Naive thymus-derived CD4-positive, alpha-beta T cell (primary cell): ENCODE measurements at regions not wholly inside any gene's neighbourhood (a gene's known extent, or its start where the extent isn't known, plus 50 kb on each side); places are given as distances from the start of the nearest gene placed in this dataset.

Experiments
- ATAC-seq: fragments of 150-1000 bp; cut with Tn5 transposase; 2 replicates; pipeline ENCODE4 v1.10.0; 2021; ENCODE audit warnings: mild to moderate bottlenecking, moderate library complexity
- CTCF ChIA-PET: fragments of 350-600 bp; sonication (Branson Sonifier 250); formaldehyde crosslinking; loops from one replicate; lab custom pipeline; 2021; ENCODE audit warnings: antibody characterized with exemption; lab: Charles Lee
- POLR2A ChIA-PET: fragments of 350-600 bp; sonication (Branson Sonifier 250); formaldehyde crosslinking; loops from one replicate; lab custom pipeline; 2021; ENCODE audit warnings: antibody characterized with exemption, inconsistent platforms; lab: Charles Lee
- DNase-seq, 9 donors: peaks; one replicate each; pipeline versions ENCODE4 v3.0.0 to v3.0.0-alpha.2; 2020 to 2022; ENCODE audit warnings: mixed read lengths in 1 of 9
- H3K27ac ChIP-seq: one replicate; pipeline ENCODE4 v1.7.0; 2013; ENCODE audit warnings: mild to moderate bottlenecking, low read depth, low read length, moderate library complexity
- H3K27me3 ChIP-seq, 2 donors: one replicate each; pipeline ENCODE4 v1.7.0; 2013; ENCODE audit warnings: low read length in 2 of 2, mild to moderate bottlenecking in 2 of 2, moderate library complexity in 2 of 2; ENCODE audit not compliant: control insufficient read depth in 2 of 2, insufficient read depth in 2 of 2
- H3K36me3 ChIP-seq, 3 experiments: 1 replicate in 2 of 3; 2 replicates in 1 of 3; pipeline ENCODE4 v1.7.0; 2013; ENCODE audit warnings: low read length in 3 of 3, mild to moderate bottlenecking in 3 of 3, moderate library complexity in 1 of 3; ENCODE audit not compliant: insufficient read depth in 3 of 3, control insufficient read depth in 2 of 3
- H3K4me1 ChIP-seq, 2 donors: one replicate each; pipeline ENCODE4 v1.7.0; 2013; ENCODE audit warnings: low read length in 2 of 2, mild to moderate bottlenecking in 2 of 2, moderate library complexity in 1 of 2; ENCODE audit not compliant: control insufficient read depth in 2 of 2, insufficient read depth in 2 of 2
- H3K4me3 ChIP-seq: 2 replicates; pipeline ENCODE4 v1.7.0; 2013; ENCODE audit warnings: mild to moderate bottlenecking, low read length
- H3K9me3 ChIP-seq, 3 experiments: 1 replicate in 2 of 3; 2 replicates in 1 of 3; pipeline ENCODE4 v1.7.0; 2013; ENCODE audit warnings: low read length in 3 of 3; ENCODE audit not compliant: control insufficient read depth in 2 of 3
- H3K27ac Mint-ChIP-seq, 9 donors: one replicate each; pipeline ENCODE4 v1.8.0; 2020 to 2022; ENCODE audit warnings: mixed read lengths in 9 of 9, mild to moderate bottlenecking in 8 of 9, moderate library complexity in 5 of 9, inconsistent platforms in 2 of 9
- H3K27me3 Mint-ChIP-seq, 5 donors: one replicate each; pipeline ENCODE4 v1.8.0; 2021 to 2022; ENCODE audit warnings: mixed read lengths in 5 of 5, mild to moderate bottlenecking in 1 of 5
- H3K36me3 Mint-ChIP-seq, 5 donors: one replicate each; pipeline ENCODE4 v1.8.0; 2020 to 2022; ENCODE audit warnings: mixed read lengths in 5 of 5, mild to moderate bottlenecking in 3 of 5, inconsistent platforms in 1 of 5
- H3K4me1 Mint-ChIP-seq, 7 donors: one replicate each; pipeline ENCODE4 v1.8.0; 2020 to 2022; ENCODE audit warnings: mixed read lengths in 7 of 7, mild to moderate bottlenecking in 3 of 7, inconsistent platforms in 1 of 7
- H3K4me3 Mint-ChIP-seq, 10 donors: one replicate each; pipeline ENCODE4 v1.8.0; 2020 to 2022; ENCODE audit warnings: mild to moderate bottlenecking in 10 of 10, mixed read lengths in 10 of 10, moderate library complexity in 6 of 10, inconsistent platforms in 2 of 10
- H3K9me3 Mint-ChIP-seq, 11 donors: one replicate each; pipeline ENCODE4 v1.8.0; 2020 to 2022; ENCODE audit warnings: mixed read lengths in 11 of 11, mild to moderate bottlenecking in 4 of 11, inconsistent platforms in 1 of 11, moderate library complexity in 1 of 11
- intact Hi-C, 2 donors: fragments of 100-400 bp; cut with micrococcal nuclease; formaldehyde crosslinking; loops; one replicate each; pipeline ENCODE4 v1.15.1; 2023

- ChIA-PET POLR2A (no interaction called here), CTCF (no interaction called here)
- H3K27me3 Mint-ChIP-seq, result no peaks in the 10 kb centered on the region
- peaks cover 0 to 28% (median 2%) of the 10 kb centered on the region in 11 donors for H3K9me3 Mint-ChIP-seq
- H3K4me3 ChIP-seq, result no peak overlapping the region
- H3K36me3 ChIP-seq, result no peaks in the 10 kb centered on the region
- H3K4me1 ChIP-seq, result no peaks in the 10 kb centered on the region
- no peaks in the 10 kb centered on the region for H3K36me3 Mint-ChIP-seq
- H3K9me3 ChIP-seq, result no peaks in the 10 kb centered on the region
- DNase-seq, result no peak
- no peak overlapping the region for H3K27ac Mint-ChIP-seq
- no peak overlapping the region for H3K27ac ChIP-seq
- no peak overlapping the region for H3K4me3 Mint-ChIP-seq
- intact Hi-C loops, result no loop called here
- H3K4me1 Mint-ChIP-seq, result peaks cover 0 to 1% (median 0%) of the 10 kb centered on the region in 7 donors
- no peaks in the 10 kb centered on the region for H3K27me3 ChIP-seq
- ATAC-seq, result no peak
These were observed 1405.9 kb upstream of the ALCAM start for GRCh38 chr3:103960819-103961218.

GRCh38 chr3:103963599-103963998, 1403.1 kb upstream of the ALCAM start:
- Histone ChIP-seq H3K4me1 (no peaks in the 10 kb centered on the region), H3K27ac (no peak overlapping the region), H3K27me3 (no peaks in the 10 kb centered on the region), H3K36me3 (no peaks in the 10 kb centered on the region), H3K4me3 (no peak overlapping the region), H3K9me3 (no peaks in the 10 kb centered on the region)
- Mint-ChIP-seq H3K27ac (peak overlapping the region in 1 of 9 donors; percentile 25), H3K4me3 (no peak overlapping the region), H3K9me3 (peaks cover 0 to 20% (median 2%) of the 10 kb centered on the region in 11 donors), H3K27me3 (no peaks in the 10 kb centered on the region), H3K4me1 (peaks cover 0 to 1% (median 0%) of the 10 kb centered on the region in 7 donors), H3K36me3 (no peaks in the 10 kb centered on the region)
- POLR2A ChIA-PET, result no interaction called here
- ATAC-seq (no peak), DNase-seq (no peak)
- intact Hi-C loops, result no loop called here
- CTCF ChIA-PET, result no interaction called here

GRCh38 chr3:103965764-103966163, 1400.9 kb upstream of the ALCAM start:
- Histone ChIP-seq H3K9me3 (no peaks in the 10 kb centered on the region), H3K27me3 (no peaks in the 10 kb centered on the region), H3K27ac (no peak overlapping the region), H3K4me1 (no peaks in the 10 kb centered on the region), H3K36me3 (no peaks in the 10 kb centered on the region), H3K4me3 (no peak overlapping the region)
- intact Hi-C loops, result no loop called here
- ATAC-seq (no peak), DNase-seq (no peak)
- H3K27ac Mint-ChIP-seq, result no peak overlapping the region
- H3K36me3 Mint-ChIP-seq, result no peaks in the 10 kb centered on the region
- ChIA-PET CTCF (no interaction called here), POLR2A (no interaction called here)
- H3K27me3 Mint-ChIP-seq, result no peaks in the 10 kb centered on the region
- peaks cover 0 to 1% (median 0%) of the 10 kb centered on the region in 7 donors for H3K4me1 Mint-ChIP-seq
- H3K9me3 Mint-ChIP-seq, result peaks cover 0 to 20% (median 0%) of the 10 kb centered on the region in 11 donors
- H3K4me3 Mint-ChIP-seq, result no peak overlapping the region

GRCh38 chr3:103966749-103967148, 1400.0 kb upstream of the ALCAM start:
- no peak overlapping the region for H3K4me3 Mint-ChIP-seq
- no peak for DNase-seq

GRCh38 chr3:103968131-103968530, 1398.6 kb upstream of the ALCAM start:
- Mint-ChIP-seq H3K27me3 (no peaks in the 10 kb centered on the region), H3K36me3 (no peaks in the 10 kb centered on the region), H3K4me3 (no peak overlapping the region), H3K9me3 (peaks cover 0 to 14% (median 0%) of the 10 kb centered on the region in 11 donors), H3K4me1 (peaks cover 0 to 1% (median 0%) of the 10 kb centered on the region in 7 donors), H3K27ac (no peak overlapping the region)
- ChIA-PET CTCF (no interaction called here), POLR2A (no interaction called here)
- Histone ChIP-seq H3K27ac (no peak overlapping the region), H3K4me1 (no peaks in the 10 kb centered on the region), H3K9me3 (no peaks in the 10 kb centered on the region), H3K36me3 (no peaks in the 10 kb centered on the region), H3K27me3 (no peaks in the 10 kb centered on the region), H3K4me3 (no peak overlapping the region)
- DNase-seq (no peak), ATAC-seq (no peak)
- intact Hi-C loops, result no loop called here

More at GRCh38 chr3:103966749-103967148, 1400.0 kb upstream of the ALCAM start:
- H3K36me3 ChIP-seq, result no peaks in the 10 kb centered on the region
- H3K4me1 ChIP-seq, result no peaks in the 10 kb centered on the region
- H3K9me3 ChIP-seq, result no peaks in the 10 kb centered on the region
- H3K4me3 ChIP-seq, result no peak overlapping the region
- no peak for ATAC-seq
- intact Hi-C loops, result no loop called here
- ChIA-PET CTCF (no interaction called here), POLR2A (no interaction called here)
- Mint-ChIP-seq H3K4me1 (peaks cover 0 to 1% (median 0%) of the 10 kb centered on the region in 7 donors), H3K9me3 (peaks cover 0 to 20% (median 0%) of the 10 kb centered on the region in 11 donors), H3K36me3 (no peaks in the 10 kb centered on the region), H3K27me3 (no peaks in the 10 kb centered on the region), H3K27ac (no peak overlapping the region)
- H3K27ac ChIP-seq, result no peak overlapping the region
- no peaks in the 10 kb centered on the region for H3K27me3 ChIP-seq

- Histone ChIP-seq H3K36me3 (no peaks in the 10 kb centered on the region), H3K9me3 (no peaks in the 10 kb centered on the region), H3K4me1 (no peaks in the 10 kb centered on the region), H3K27me3 (no peaks in the 10 kb centered on the region), H3K27ac (no peak overlapping the region), H3K4me3 (no peak overlapping the region)
- intact Hi-C loops, result no loop called here
- no peak overlapping the region for H3K27ac Mint-ChIP-seq
- ATAC-seq, result no peak
- no peaks in the 10 kb centered on the region for H3K27me3 Mint-ChIP-seq
- POLR2A ChIA-PET, result no interaction called here
- no peak overlapping the region for H3K4me3 Mint-ChIP-seq
- peaks cover 0 to 7% (median 0%) of the 10 kb centered on the region in 11 donors for H3K9me3 Mint-ChIP-seq
- DNase-seq, result no peak
- no peaks in the 10 kb centered on the region for H3K36me3 Mint-ChIP-seq
- CTCF ChIA-PET, result no interaction called here
- peaks cover 0 to 1% (median 0%) of the 10 kb centered on the region in 7 donors for H3K4me1 Mint-ChIP-seq
These were observed 1398.0 kb upstream of the ALCAM start for GRCh38 chr3:103968751-103969150.

GRCh38 chr3:103976931-103977339, 1389.8 kb upstream of the ALCAM start:
- no peak overlapping the region for H3K4me3 Mint-ChIP-seq
- Histone ChIP-seq H3K4me1 (no peaks in the 10 kb centered on the region), H3K4me3 (no peak overlapping the region), H3K9me3 (no peaks in the 10 kb centered on the region), H3K27me3 (no peaks in the 10 kb centered on the region), H3K36me3 (no peaks in the 10 kb centered on the region), H3K27ac (no peak overlapping the region)
- no peak for ATAC-seq
- H3K27me3 Mint-ChIP-seq, result no peaks in the 10 kb centered on the region
- ChIA-PET POLR2A (no interaction called here), CTCF (no interaction called here)
- no peaks in the 10 kb centered on the region for H3K36me3 Mint-ChIP-seq
- DNase-seq, result no peak
- peaks cover 0 to 17% (median 1%) of the 10 kb centered on the region in 11 donors for H3K9me3 Mint-ChIP-seq
- H3K4me1 Mint-ChIP-seq, result no peaks in the 10 kb centered on the region
- intact Hi-C loops, result no loop called here
- no peak overlapping the region for H3K27ac Mint-ChIP-seq
